Panc1 (cell line): ENCODE measurements at regions not wholly inside any gene's neighbourhood (a gene's known extent, or its start where the extent isn't known, plus 50 kb on each side); places are given as distances from the start of the nearest gene placed in this dataset.

Source experiments
- CTCF ChIP-seq: fragments of 450-650 bp; IDR thresholded peaks from 2 replicates; pipeline ENCODE4 v1.5.1; 2017; ENCODE audit warnings: mild to moderate bottlenecking
- POLR2AphosphoS5 ChIP-seq: IDR thresholded peaks from 2 replicates; pipeline ENCODE4 v1.6.1; 2012; ENCODE audit warnings: mild to moderate bottlenecking, low read depth, low read length, moderate library complexity
- REST ChIP-seq, 2 experiments: IDR thresholded peaks; 2 replicates each; pipeline ENCODE4 v1.6.1; 2011 to 2012; ENCODE audit warnings: low read depth in 2 of 2, control low read depth in 1 of 2, low read length in 1 of 2, mild to moderate bottlenecking in 1 of 2, moderate library complexity in 1 of 2; ENCODE audit not compliant: insufficient read depth in 1 of 2
- SIN3A ChIP-seq: IDR thresholded peaks from 2 replicates; pipeline ENCODE4 v1.6.1; 2012; ENCODE audit warnings: low read depth, mild to moderate bottlenecking, low read length, moderate library complexity, borderline replicate concordance; ENCODE audit not compliant: insufficient read depth

- TF ChIP-seq CTCF, result no peak
- TF ChIP-seq REST (IDR thresholded peaks at IDR 0.05; ENCODE audit: insufficient read depth in 1 of 2, low read depth in 2 of 2, low read length in 1 of 2), result no peak
- TF ChIP-seq POLR2AphosphoS5, result no peak
- TF ChIP-seq SIN3A, result no peak
Measured at GRCh38 chr10:110407301-110408170, 90.2 kb upstream of the DUSP5 start.
